GM12878 (cell line): ENCODE measurements at regions not wholly inside any gene's neighbourhood (a gene's known extent, or its start where the extent isn't known, plus 50 kb on each side); places are given as distances from the start of the nearest gene placed in this dataset.

Experiments used
- ATAC-seq: fragments of 200-7000 bp; cut with Tn5 transposase; 3 replicates; pipeline ENCODE4 v1.9.1; 2020; ENCODE audit warnings: mild to moderate bottlenecking, moderate library complexity
- BruUV-seq: library from RNA; stranded (reverse); fragments of 400-500 nt; replicated peaks from 2 replicates; lab custom pipeline; 2021; lab: Mats Ljungman, UMichigan
- CTCF ChIA-PET: fragments of 300-600 bp; sonication (Branson Sonifier 250); formaldehyde crosslinking; extraction: SDS; loops from one replicate; lab custom pipeline; 2021; ENCODE audit warnings: inconsistent platforms; lab: Yijun Ruan, JAX
- POLR2A ChIA-PET: fragments of 350-600 bp; formaldehyde crosslinking; extraction: SDS; loops from one replicate; lab custom pipeline; 2021; ENCODE audit warnings: inconsistent platforms; lab: Charles Lee
- RAD21 ChIA-PET: fragments of 300-600 bp; sonication (Branson Sonifier 250); formaldehyde crosslinking; loops from one replicate; lab custom pipeline; 2023; ENCODE audit warnings: antibody characterized with exemption; ENCODE audit not compliant: unreplicated experiment; lab: Charles Lee
- SMC1A ChIA-PET: fragments of 300-600 bp; sonication (Branson Sonifier 250); formaldehyde crosslinking; loops from one replicate; lab custom pipeline; 2023; ENCODE audit not compliant: unreplicated experiment, uncharacterized antibody; lab: Charles Lee
- DNase-seq: peaks from one replicate; pipeline ENCODE4 v3.0.0-alpha.2; 2011; ENCODE audit warnings: low read depth, low spot score
- FAIRE-seq: peaks from 3 replicates; lab custom pipeline; 2011; peaks lifted over from hg19 to GRCh38; lab: Jason Lieb, UNC
- H2AFZ ChIP-seq: 2 replicates; pipeline ENCODE4 v1.6.0; 2011; ENCODE audit warnings: low read depth, low read length, control low read depth; ENCODE audit not compliant: control insufficient read depth
- H3K27ac ChIP-seq: 2 replicates; pipeline ENCODE4 v1.5.1; 2011; ENCODE audit warnings: control low read depth; ENCODE audit not compliant: control insufficient read depth, insufficient read depth
- H3K27me3 ChIP-seq, 2 experiments: replicated peaks in 1 of 2; 2 replicates each; pipeline versions ENCODE4 v1.6.0 to v1.6.1; 2011; ENCODE audit warnings: low read length in 1 of 2; ENCODE audit not compliant: control insufficient read depth in 2 of 2, insufficient read depth in 2 of 2
- H3K36me3 ChIP-seq, 2 experiments: 2 replicates each; pipeline ENCODE4 v1.5.1; 2011; ENCODE audit warnings: low read length in 1 of 2; ENCODE audit not compliant: control insufficient read depth in 2 of 2, insufficient read depth in 2 of 2
- H3K4me1 ChIP-seq: 2 replicates; pipeline ENCODE4 v1.6.1; 2011; ENCODE audit warnings: mild to moderate bottlenecking, low read length, moderate library complexity, mixed read lengths; ENCODE audit not compliant: control insufficient read depth, insufficient read depth
- H3K4me2 ChIP-seq: 2 replicates; pipeline ENCODE4 v1.6.0; 2011; ENCODE audit warnings: control low read depth; ENCODE audit not compliant: control insufficient read depth, insufficient read depth
- H3K4me3 ChIP-seq: fragments of 200-600 bp; sonication (generic); 2 replicates; pipeline ENCODE4 v1.5.1; 2016
- H3K79me2 ChIP-seq: 2 replicates; pipeline ENCODE4 v1.6.0; 2011; ENCODE audit warnings: low read length; ENCODE audit not compliant: control insufficient read depth, insufficient read depth
- H3K9ac ChIP-seq: 2 replicates; pipeline ENCODE4 v1.8.0; 2011; ENCODE audit warnings: low read length, control low read depth, mixed read lengths; ENCODE audit not compliant: control insufficient read depth, insufficient read depth
- H3K9me3 ChIP-seq: replicated peaks from 3 replicates; pipeline ENCODE4 v1.5.1; 2011; ENCODE audit warnings: mild to moderate bottlenecking, low read length; ENCODE audit not compliant: control insufficient read depth, insufficient read depth
- H4K20me1 ChIP-seq: 2 replicates; pipeline ENCODE4 v1.6.0; 2011; ENCODE audit not compliant: control insufficient read depth, insufficient read depth
- ATF3 ChIP-seq: IDR thresholded peaks from 2 replicates; pipeline ENCODE4 v1.6.1; 2011; ENCODE audit warnings: low read depth, mild to moderate bottlenecking, low read length, moderate library complexity, borderline replicate concordance; ENCODE audit errors: extremely low read depth
- CTCF ChIP-seq, 3 experiments: IDR thresholded peaks in 2 of 3; conservative IDR thresholded peaks in 1 of 3; 2 replicates each; pipeline ENCODE4 v1.5.1; 2011; ENCODE audit warnings: low read depth in 3 of 3, low read length in 3 of 3, mild to moderate bottlenecking in 3 of 3, control low read depth in 2 of 3, moderate library complexity in 2 of 3, inconsistent platforms in 1 of 3, mixed read lengths in 1 of 3; ENCODE audit not compliant: control insufficient read depth in 2 of 3, insufficient read depth in 1 of 3; ENCODE audit errors: extremely low read depth in 1 of 3
- HDAC6 ChIP-seq: fragments of 200-600 bp; sonication (generic); IDR thresholded peaks from one replicate; pipeline ENCODE4 v1.8.0; 2017; ENCODE audit warnings: antibody characterized with exemption; ENCODE audit not compliant: unreplicated experiment
- PML ChIP-seq: IDR thresholded peaks from 2 replicates; pipeline ENCODE4 v1.6.1; 2012; ENCODE audit warnings: low read length, inconsistent platforms
- RAD21 ChIP-seq: IDR thresholded peaks from 2 replicates; pipeline ENCODE4 v1.6.1; 2011; ENCODE audit warnings: mild to moderate bottlenecking, low read depth, low read length, moderate library complexity; ENCODE audit not compliant: insufficient read depth
- RELA ChIP-seq: fragments of 450-650 bp; IDR thresholded peaks from 2 replicates; pipeline ENCODE4 v1.8.0; 2014; ENCODE audit warnings: borderline replicate concordance; ENCODE audit not compliant: partially characterized antibody
- RFX5 ChIP-seq: IDR thresholded peaks from 2 replicates; pipeline ENCODE4 v1.6.1; 2011; ENCODE audit warnings: low read depth, low read length, improper control_type of control experiment
- SMC3 ChIP-seq: IDR thresholded peaks from 2 replicates; pipeline ENCODE4 v1.6.1; 2011; ENCODE audit warnings: low read length, improper control_type of control experiment, borderline replicate concordance
- ZNF217 ChIP-seq: fragments of 450-650 bp; IDR thresholded peaks from 2 replicates; pipeline ENCODE4 v1.6.1; 2017; ENCODE audit warnings: antibody characterized with exemption, mild to moderate bottlenecking
- WGBS: methylation state at CpG from one replicate; pipeline ENCODE4 v1.1.6; 2016; ENCODE audit warnings: low lambda C conversion rate; ENCODE audit not compliant: insufficient replicate concordance, insufficient coverage; ENCODE audit errors: missing lambda C conversion rate; 5-methylcytosine and 5-hydroxymethylcytosine counted together
- in situ Hi-C: fragments of 300-500 bp; cut with MboI; formaldehyde crosslinking; loops from 9 replicates; pipeline ENCODE4 v1.14.3; 2018; ENCODE audit warnings: mixed read lengths
- intact Hi-C: fragments of 100-400 bp; cut with micrococcal nuclease; formaldehyde crosslinking; loops from one replicate; pipeline ENCODE4 v1.14.2; 2022; ENCODE audit not compliant: unreplicated experiment
- TF ChIP-seq, protein P1 (sequence below): IDR thresholded peaks from 2 replicates; pipeline ENCODE4 v1.6.1; 2011; ENCODE audit warnings: borderline replicate concordance, low read depth, mild to moderate bottlenecking, moderate library complexity, low read length; ENCODE audit not compliant: insufficient read depth, poor library complexity, severe bottlenecking

DNA sequence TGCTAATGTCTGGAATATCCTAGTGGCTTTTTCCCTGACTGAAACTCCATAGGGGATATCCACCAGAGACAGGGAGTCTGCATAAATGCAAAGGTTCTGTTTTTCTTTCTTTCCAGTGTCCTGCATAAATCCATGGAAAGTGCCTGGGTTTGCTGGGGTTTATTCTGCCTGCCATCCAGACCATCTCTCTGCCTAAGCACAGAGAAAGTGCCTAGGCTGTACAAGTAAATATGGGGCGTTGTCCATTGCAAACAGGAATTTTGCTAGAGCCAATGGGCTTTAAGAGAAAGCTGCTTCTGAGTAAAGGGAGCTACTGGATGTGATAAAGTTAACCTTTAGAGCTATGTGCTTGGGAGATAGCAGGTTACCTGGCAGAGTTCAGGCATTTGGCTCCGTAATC lies 407.5 kb downstream of the AGTPBP1 start:
- no peak overlapping the region for H3K4me2 ChIP-seq
- no peak for DNase-seq
- H3K27me3 ChIP-seq: no peaks in the 10 kb centered on the region
- BruUV-seq: no TSS peak
- no peak overlapping the region for H3K27ac ChIP-seq
- no peak for FAIRE-seq
- H3K79me2 ChIP-seq: no peaks in the 10 kb centered on the region
- no peaks in the 10 kb centered on the region for H4K20me1 ChIP-seq
- no peak for ATAC-seq
- TF ChIP-seq ATF3 (no peak), RELA (no peak), HDAC6 (no peak), RFX5 (no peak), PML (no peak)
- TF ChIP-seq, protein P1, sequence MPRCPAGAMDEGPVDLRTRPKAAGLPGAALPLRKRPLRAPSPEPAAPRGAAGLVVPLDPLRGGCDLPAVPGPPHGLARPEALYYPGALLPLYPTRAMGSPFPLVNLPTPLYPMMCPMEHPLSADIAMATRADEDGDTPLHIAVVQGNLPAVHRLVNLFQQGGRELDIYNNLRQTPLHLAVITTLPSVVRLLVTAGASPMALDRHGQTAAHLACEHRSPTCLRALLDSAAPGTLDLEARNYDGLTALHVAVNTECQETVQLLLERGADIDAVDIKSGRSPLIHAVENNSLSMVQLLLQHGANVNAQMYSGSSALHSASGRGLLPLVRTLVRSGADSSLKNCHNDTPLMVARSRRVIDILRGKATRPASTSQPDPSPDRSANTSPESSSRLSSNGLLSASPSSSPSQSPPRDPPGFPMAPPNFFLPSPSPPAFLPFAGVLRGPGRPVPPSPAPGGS: no peak
- H3K4me1 ChIP-seq: no peaks in the 10 kb centered on the region
- no peak overlapping the region for H3K4me3 ChIP-seq
- intact Hi-C loops (no loop called here), in situ Hi-C loops (no loop called here)
- H3K36me3 ChIP-seq: no peaks in the 10 kb centered on the region
- WGBS: 0% methylated on average over 2 of the region's 2 CpGs
- no peak overlapping the region for H3K9ac ChIP-seq
- H2AFZ ChIP-seq: no peak overlapping the region
- H3K9me3 ChIP-seq: no peaks in the 10 kb centered on the region
- POLR2A ChIA-PET: no interaction called here
- RAD21 ChIA-PET: no interaction called here
- CTCF ChIA-PET: interaction anchor here (0.7 kb wide), 1 partner anchor 179 kb away, joined by 3 read pairs; no protein-coding TSS in a partner anchor
- SMC1A ChIA-PET: no interaction called here

GRCh38 chr9:85332487-85332886 lies 409.3 kb downstream of the AGTPBP1 start:
- no peaks in the 10 kb centered on the region for H3K36me3 ChIP-seq
- WGBS: 13% methylated on average over 4 of the region's 4 CpGs
- no peak for DNase-seq
- no TSS peak for BruUV-seq
- CTCF ChIA-PET: interaction anchor here (1.6 kb wide), 1 partner anchor 278 kb away, joined by 4 read pairs; no protein-coding TSS in a partner anchor
- intact Hi-C loops: no loop called here
- TF ChIP-seq SMC3 (peak; percentile 18; the same call in 1 of the 2 replicates), RAD21 (peak; percentile 14; the same call in 1 of the 2 replicates), CTCF (IDR thresholded peaks at IDR 0.05 in 2 of 3, conservative IDR thresholded peaks at IDR 0.05 in 1 of 3; ENCODE audit: control insufficient read depth in 2 of 3, extremely low read depth in 1 of 3, insufficient read depth in 1 of 3, low read depth in 3 of 3, low read length in 3 of 3) (peak; percentile 19 to 28 (median 24); a peak in 5 of 6 replicates), ZNF217 (no peak)
- RAD21 ChIA-PET: no interaction called here
- H3K4me2 ChIP-seq: no peak overlapping the region
- ATAC-seq: peak; percentile 74
- no peak for FAIRE-seq
- H3K9ac ChIP-seq: no peak overlapping the region
- H3K27me3 ChIP-seq: no peaks in the 10 kb centered on the region
- no peak overlapping the region for H2AFZ ChIP-seq
- no peak overlapping the region for H3K27ac ChIP-seq
- no peaks in the 10 kb centered on the region for H3K79me2 ChIP-seq
- SMC1A ChIA-PET: no interaction called here
- no peak overlapping the region for H3K4me3 ChIP-seq
- no peaks in the 10 kb centered on the region for H4K20me1 ChIP-seq
- no peaks in the 10 kb centered on the region for H3K9me3 ChIP-seq
- in situ Hi-C loops: no loop called here
- no peaks in the 10 kb centered on the region for H3K4me1 ChIP-seq
- POLR2A ChIA-PET: no interaction called here
